WI38 (cell line): ENCODE measurements at regions not wholly inside any gene's neighbourhood (a gene's known extent, or its start where the extent isn't known, plus 50 kb on each side); places are given as distances from the start of the nearest gene placed in this dataset.

Experiments
- H3K4me3 ChIP-seq: 2 replicates; pipeline ENCODE4 v1.5.1; 2011; ENCODE audit warnings: low read depth, mild to moderate bottlenecking, control low read depth, low read length
- CTCF ChIP-seq: IDR thresholded peaks from 2 replicates; pipeline ENCODE4 v1.5.1; 2012; ENCODE audit warnings: low read depth, mild to moderate bottlenecking, control low read depth, low read length

- TF ChIP-seq CTCF: no peak
- no peak overlapping the region for H3K4me3 ChIP-seq
Measured at GRCh38 chr3:77807312-77807711, 767.4 kb downstream of the ROBO2 start.

DNA sequence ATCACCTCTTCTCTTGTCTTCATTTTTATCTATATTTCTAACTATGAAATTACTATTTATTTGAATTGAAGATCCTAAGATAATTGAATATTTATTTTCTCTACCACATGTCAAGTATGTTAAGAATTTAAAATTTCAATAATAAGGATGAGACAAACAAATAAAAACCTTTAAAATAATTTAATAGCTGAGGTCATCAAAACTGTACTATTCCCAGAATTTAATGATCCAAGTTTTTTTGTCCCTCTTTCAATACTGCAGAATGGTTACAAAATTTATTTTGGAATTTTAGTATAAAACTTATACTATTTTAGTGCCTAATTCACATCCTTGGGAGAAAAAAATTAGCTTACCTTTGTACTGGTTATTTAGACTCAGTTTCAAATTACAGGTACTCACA lies 774.9 kb downstream of the ROBO2 start:
- no peak overlapping the region for H3K4me3 ChIP-seq
- no peak for TF ChIP-seq CTCF

DNA sequence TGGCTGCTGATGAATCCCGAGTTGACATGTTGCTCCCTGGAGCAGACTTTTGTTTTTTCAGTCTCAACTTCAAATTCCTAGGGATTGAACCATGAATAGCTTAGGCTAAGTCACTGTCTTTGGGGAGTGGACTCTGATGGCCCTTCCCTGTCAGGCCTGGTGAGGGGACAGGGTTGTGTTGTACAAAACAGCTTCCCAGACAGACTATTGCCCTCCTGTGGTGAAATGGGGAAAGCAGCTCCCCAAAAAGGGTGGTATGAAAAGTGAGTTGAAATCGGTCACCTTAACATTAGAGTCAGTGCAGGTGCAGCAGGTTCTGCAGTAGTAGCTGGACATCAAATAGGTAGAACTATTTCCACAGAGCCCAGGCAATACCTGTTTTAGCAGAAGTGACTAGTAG lies 775.6 kb downstream of the ROBO2 start:
- no peak overlapping the region for H3K4me3 ChIP-seq
- 0 out of 2 replicates have a peak, but pooled peaks have one; percentile 4 for TF ChIP-seq CTCF

DNA sequence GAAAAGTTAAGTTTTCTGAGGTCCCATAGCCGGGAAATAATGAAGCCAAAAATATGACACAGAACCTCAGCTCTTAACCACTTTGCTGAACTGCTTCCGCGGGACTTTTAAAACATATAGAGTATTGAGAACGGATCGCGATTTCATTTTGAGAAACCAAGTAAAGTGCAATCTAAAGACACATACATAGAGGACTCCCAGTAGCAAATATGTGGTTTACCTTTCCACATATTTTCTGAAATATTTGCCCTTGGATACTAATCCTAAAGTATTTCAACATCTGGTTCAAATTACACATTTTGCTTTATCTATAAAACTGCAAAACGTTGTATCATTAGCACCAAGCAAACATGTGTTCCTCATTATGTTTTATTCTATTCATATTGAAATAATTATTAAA lies 776.5 kb downstream of the ROBO2 start:
- no peak for TF ChIP-seq CTCF
- H3K4me3 ChIP-seq: no peak overlapping the region

DNA sequence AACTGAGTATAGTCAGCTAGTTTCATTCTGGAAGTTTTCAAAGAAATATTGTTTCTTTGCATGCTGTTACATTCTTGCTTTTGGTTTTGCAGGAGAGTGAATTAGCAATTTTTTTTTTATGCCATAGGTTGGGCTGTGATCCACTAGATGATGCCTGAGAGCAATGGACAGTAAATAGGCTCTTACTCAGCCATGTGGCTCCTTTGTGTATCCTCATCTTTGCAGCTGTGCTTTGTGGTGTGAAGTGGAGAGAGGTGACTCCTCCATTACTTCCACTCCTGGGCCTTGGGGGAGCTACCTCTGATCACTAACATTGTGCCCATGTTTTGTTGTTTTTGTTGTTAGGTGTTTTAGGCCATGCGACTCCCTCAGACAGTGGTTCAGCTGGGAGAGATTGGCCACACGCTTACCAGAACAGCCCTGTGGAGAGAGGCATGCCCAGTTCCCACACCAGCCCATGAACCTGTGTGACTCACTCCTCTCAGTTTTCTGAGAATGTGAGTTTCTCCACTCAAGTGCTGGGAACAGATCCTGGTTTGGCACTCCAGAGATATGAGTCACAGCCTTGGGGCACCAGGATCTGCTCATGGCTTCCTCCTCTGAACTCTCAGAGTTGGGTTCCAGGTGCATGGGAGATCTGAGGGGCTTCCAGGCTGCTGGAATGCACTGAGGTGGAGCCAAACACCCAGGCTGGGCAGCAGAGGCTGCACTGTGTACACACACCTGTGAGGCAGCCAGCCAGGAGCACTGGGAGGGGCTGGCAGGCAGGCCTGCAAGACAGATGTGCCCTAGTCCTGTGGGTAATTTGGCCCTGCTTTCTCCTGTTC lies 785.3 kb downstream of the ROBO2 start:
- no peak overlapping the region for H3K4me3 ChIP-seq
- TF ChIP-seq CTCF: no peak

- no peak overlapping the region for H3K4me3 ChIP-seq
- TF ChIP-seq CTCF: no peak
Measured at GRCh38 chr3:77835921-77836320, 796.0 kb downstream of the ROBO2 start.

GRCh38 chr3:77837456-77838025 lies 797.6 kb downstream of the ROBO2 start:
- H3K4me3 ChIP-seq: no peak overlapping the region
- no peak for TF ChIP-seq CTCF
